ENCODE measurements at regions not wholly inside any gene's neighbourhood (a gene's known extent, or its start where the extent isn't known, plus 50 kb on each side); places are given as distances from the start of the nearest gene placed in this dataset.
"Not testable (repeated sequence)": the region's sequence is repeated elsewhere in the genome, so short reads cannot be mapped to it uniquely, and the experiment has no call there.

GRCh38 chrX:19213610-19214152 is 91.4 kb upstream of the ADGRG2 start:
- DNase-seq (ENCODE audit: low read depth) = no peak
- no peak for TF ChIP-seq CTCF (conservative IDR thresholded peaks at IDR 0.05; ENCODE audit: control insufficient read depth, insufficient read depth, low read depth, low read length)
- H3K4me3 ChIP-seq (ENCODE audit: control insufficient read depth, low read depth, low read length) = no peak overlapping the region

GRCh38 chrX:19214311-19214710 is 92.0 kb upstream of the ADGRG2 start:
- no peak for DNase-seq (ENCODE audit: low read depth)
- no peak overlapping the region for H3K4me3 ChIP-seq (ENCODE audit: control insufficient read depth, low read depth, low read length)
- TF ChIP-seq CTCF (conservative IDR thresholded peaks at IDR 0.05; ENCODE audit: control insufficient read depth, insufficient read depth, low read depth, low read length) = no peak

- TF ChIP-seq CTCF (conservative IDR thresholded peaks at IDR 0.05; ENCODE audit: control insufficient read depth, insufficient read depth, low read depth, low read length) = peak; percentile 1
- no peak overlapping the region for H3K4me3 ChIP-seq (ENCODE audit: control insufficient read depth, low read depth, low read length)
- peak; percentile 18 for DNase-seq (ENCODE audit: low read depth)
Observed at GRCh38 chrX:19225909-19226308, 103.6 kb upstream of the ADGRG2 start.

- not testable (repeated sequence) for DNase-seq (ENCODE audit: low read depth); H3K4me3 ChIP-seq (ENCODE audit: control insufficient read depth, low read depth, low read length)
Observed at GRCh38 chrX:19229896-19230295, 107.6 kb upstream of the ADGRG2 start.

GRCh38 chrX:19237901-19238300 is 105.8 kb upstream of the PDHA1 start:
- DNase-seq (ENCODE audit: low read depth) = peak; percentile 27
- TF ChIP-seq CTCF (conservative IDR thresholded peaks at IDR 0.05; ENCODE audit: control insufficient read depth, insufficient read depth, low read depth, low read length) = no peak
- H3K4me3 ChIP-seq (ENCODE audit: control insufficient read depth, low read depth, low read length) = no peak overlapping the region

GRCh38 chrX:19243431-19243830 is 100.3 kb upstream of the PDHA1 start:
- no peak for TF ChIP-seq CTCF (conservative IDR thresholded peaks at IDR 0.05; ENCODE audit: control insufficient read depth, insufficient read depth, low read depth, low read length)
- no peak for DNase-seq (ENCODE audit: low read depth)
- H3K4me3 ChIP-seq (ENCODE audit: control insufficient read depth, low read depth, low read length) = no peak overlapping the region

GRCh38 chrX:19244921-19245320 is 98.8 kb upstream of the PDHA1 start:
- DNase-seq (ENCODE audit: low read depth); H3K4me3 ChIP-seq (ENCODE audit: control insufficient read depth, low read depth, low read length): not testable (repeated sequence)

- DNase-seq (ENCODE audit: low read depth) = peak; percentile 20
- TF ChIP-seq CTCF (conservative IDR thresholded peaks at IDR 0.05; ENCODE audit: control insufficient read depth, insufficient read depth, low read depth, low read length) = no peak
- H3K4me3 ChIP-seq (ENCODE audit: control insufficient read depth, low read depth, low read length) = no peak overlapping the region
Observed at GRCh38 chrX:19245711-19246269, 97.9 kb upstream of the PDHA1 start.
